ENCODE measurements at regions not wholly inside any gene's neighbourhood (a gene's known extent, or its start where the extent isn't known, plus 50 kb on each side); places are given as distances from the start of the nearest gene placed in this dataset.

DNA sequence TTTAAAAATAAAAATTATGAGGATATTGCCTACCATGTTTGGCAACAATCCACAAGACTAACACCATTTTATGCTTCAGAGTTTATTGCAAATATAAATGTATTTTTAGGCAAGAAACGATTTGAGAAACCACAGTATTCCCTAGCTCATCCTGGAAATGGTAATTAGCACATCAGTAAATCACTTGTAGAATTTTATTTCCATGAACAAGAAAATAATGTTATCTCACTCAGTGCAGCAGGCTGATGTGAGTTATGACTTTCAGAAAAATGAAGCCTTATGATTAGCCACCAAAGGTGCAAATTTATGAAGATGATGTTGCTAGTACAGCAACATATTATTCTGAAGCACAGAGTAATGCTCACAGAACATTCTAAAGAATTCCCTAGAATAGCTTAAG lies 127.7 kb upstream of the GJE1 start:
- H3K27me3 ChIP-seq (ENCODE audit: control insufficient read depth, insufficient read depth, low read length): no peaks in the 10 kb centered on the region
- H3K9me3 ChIP-seq (ENCODE audit: control insufficient read depth, insufficient read depth, low read depth, low read length): peaks cover 8% of the 10 kb centered on the region; the same call in 1 of the 2 replicates
- H3K9ac ChIP-seq (ENCODE audit: low read length): no peak overlapping the region
- H3K4me3 ChIP-seq (ENCODE audit: low read depth, low read length): no peak overlapping the region
- H3K4me1 ChIP-seq (ENCODE audit: control insufficient read depth, insufficient read depth, low read length): peaks cover 1% of the 10 kb centered on the region; the same call in 1 of the 2 replicates
- H3K27ac ChIP-seq (ENCODE audit: low read depth, low read length): no peak overlapping the region
- H3K36me3 ChIP-seq (ENCODE audit: control insufficient read depth, insufficient read depth, low read length): no peaks in the 10 kb centered on the region

DNA sequence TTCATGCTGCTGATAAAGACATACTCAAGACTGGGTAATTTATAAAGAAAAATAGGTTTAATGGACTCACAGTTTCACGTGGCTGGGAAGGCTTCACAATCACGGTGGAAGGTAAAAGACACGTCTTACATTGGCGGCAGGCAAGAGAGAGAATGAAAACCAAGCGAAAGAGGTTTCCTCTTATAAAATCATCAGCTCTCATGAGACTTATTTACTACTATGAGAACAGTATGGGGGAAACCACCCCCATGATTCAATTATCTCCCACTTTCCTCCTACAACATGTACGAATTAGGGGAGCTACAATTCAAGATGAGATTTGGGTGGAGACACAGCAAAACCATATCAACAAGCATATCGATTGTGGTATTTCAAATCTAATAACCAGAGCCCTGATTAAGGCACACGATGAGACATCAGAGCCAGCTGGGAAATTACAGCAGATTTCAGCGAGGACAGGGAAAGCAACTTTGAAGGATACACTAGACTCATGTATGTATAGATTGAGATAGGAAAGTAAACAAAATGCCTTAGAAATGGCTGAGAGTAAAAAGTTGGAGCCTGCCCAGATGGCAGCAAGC lies 129.8 kb upstream of the GJE1 start:
- Histone ChIP-seq H3K27me3 (ENCODE audit: control insufficient read depth, insufficient read depth, low read length) (no peaks in the 10 kb centered on the region), H3K36me3 (ENCODE audit: control insufficient read depth, insufficient read depth, low read length) (no peaks in the 10 kb centered on the region), H3K4me3 (ENCODE audit: low read depth, low read length) (no peak overlapping the region), H3K4me1 (ENCODE audit: control insufficient read depth, insufficient read depth, low read length) (no peaks in the 10 kb centered on the region; the same call in 1 of the 2 replicates), H3K9ac (ENCODE audit: low read length) (no peak overlapping the region), H3K27ac (ENCODE audit: low read depth, low read length) (no peak overlapping the region), H3K9me3 (ENCODE audit: control insufficient read depth, insufficient read depth, low read depth, low read length) (peaks cover 15% of the 10 kb centered on the region; the same call in 1 of the 2 replicates)

DNA sequence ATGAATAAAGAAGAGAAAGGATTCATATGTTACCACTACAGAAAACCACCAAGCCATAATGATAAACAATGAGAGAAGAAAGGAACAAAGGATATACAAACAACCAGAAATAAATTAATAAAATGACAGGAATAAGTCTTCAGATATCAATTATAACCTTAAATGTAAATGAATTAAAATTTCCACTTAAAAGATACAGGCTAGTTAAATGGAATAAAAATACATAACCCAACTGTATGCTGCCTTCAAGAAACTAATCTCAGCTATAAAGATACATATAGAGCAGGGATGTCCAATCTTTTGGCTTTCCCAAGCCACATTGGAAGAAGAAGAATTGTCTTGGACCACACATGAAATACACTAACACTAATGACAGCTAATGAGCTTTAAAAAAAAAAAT lies 135.9 kb upstream of the GJE1 start:
- Histone ChIP-seq H3K9ac (ENCODE audit: low read length) (no peak overlapping the region), H3K36me3 (ENCODE audit: control insufficient read depth, insufficient read depth, low read length) (no peaks in the 10 kb centered on the region), H3K27ac (ENCODE audit: low read depth, low read length) (no peak overlapping the region), H3K27me3 (ENCODE audit: control insufficient read depth, insufficient read depth, low read length) (no peaks in the 10 kb centered on the region), H3K4me1 (ENCODE audit: control insufficient read depth, insufficient read depth, low read length) (no peaks in the 10 kb centered on the region), H3K9me3 (ENCODE audit: control insufficient read depth, insufficient read depth, low read depth, low read length) (peaks cover 41% of the 10 kb centered on the region), H3K4me3 (ENCODE audit: low read depth, low read length) (no peak overlapping the region)

DNA sequence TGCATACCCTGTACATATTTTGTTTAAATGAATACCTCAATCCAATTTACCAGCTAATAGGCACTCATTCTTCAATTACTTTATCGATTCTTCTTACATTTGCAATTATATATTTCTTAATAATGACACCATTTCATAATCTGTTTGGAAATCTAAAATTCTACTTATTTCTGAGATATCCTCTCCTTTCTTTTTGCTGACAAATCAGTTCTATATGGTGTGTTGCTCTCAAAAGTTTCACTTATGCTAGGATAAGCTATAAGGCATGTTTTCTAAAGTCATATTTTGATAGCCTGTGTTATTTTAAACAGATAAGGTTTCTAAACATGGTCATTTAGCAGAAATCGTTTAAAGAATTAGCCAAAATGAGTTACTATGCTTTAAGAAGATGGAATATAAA lies 140.6 kb upstream of the GJE1 start:
- Histone ChIP-seq H3K9me3 (ENCODE audit: control insufficient read depth, insufficient read depth, low read depth, low read length) (peaks cover 26% of the 10 kb centered on the region), H3K9ac (ENCODE audit: low read length) (no peak overlapping the region), H3K36me3 (ENCODE audit: control insufficient read depth, insufficient read depth, low read length) (no peaks in the 10 kb centered on the region), H3K27me3 (ENCODE audit: control insufficient read depth, insufficient read depth, low read length) (no peaks in the 10 kb centered on the region), H3K27ac (ENCODE audit: low read depth, low read length) (no peak overlapping the region), H3K4me3 (ENCODE audit: low read depth, low read length) (no peak overlapping the region), H3K4me1 (ENCODE audit: control insufficient read depth, insufficient read depth, low read length) (peaks cover 11% of the 10 kb centered on the region)

DNA sequence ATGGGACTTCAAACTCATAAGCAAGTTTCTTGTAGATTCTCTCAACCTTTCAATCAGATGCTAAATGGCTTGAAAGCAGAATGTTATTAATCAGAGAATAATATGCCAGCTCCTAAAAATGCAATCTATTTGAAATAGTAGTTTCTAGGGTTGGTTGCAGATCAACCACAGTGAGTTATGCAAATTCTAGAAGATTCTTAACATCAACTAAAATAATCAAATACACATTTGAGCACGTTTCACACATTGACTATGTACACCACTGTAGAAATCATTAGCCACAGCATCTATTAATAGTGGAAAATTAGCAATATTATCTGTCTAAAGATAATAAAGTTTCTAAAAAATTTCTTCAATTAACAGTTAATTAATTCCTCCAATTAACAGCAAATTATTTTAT lies 141.9 kb upstream of the GJE1 start:
- no peaks in the 10 kb centered on the region for H3K36me3 ChIP-seq (ENCODE audit: control insufficient read depth, insufficient read depth, low read length)
- no peak overlapping the region for H3K9ac ChIP-seq (ENCODE audit: low read length)
- peaks cover 21% of the 10 kb centered on the region for H3K9me3 ChIP-seq (ENCODE audit: control insufficient read depth, insufficient read depth, low read depth, low read length)
- peaks cover 14% of the 10 kb centered on the region for H3K4me1 ChIP-seq (ENCODE audit: control insufficient read depth, insufficient read depth, low read length)
- H3K27me3 ChIP-seq (ENCODE audit: control insufficient read depth, insufficient read depth, low read length): no peaks in the 10 kb centered on the region
- no peak overlapping the region for H3K27ac ChIP-seq (ENCODE audit: low read depth, low read length)
- no peak overlapping the region for H3K4me3 ChIP-seq (ENCODE audit: low read depth, low read length)

DNA sequence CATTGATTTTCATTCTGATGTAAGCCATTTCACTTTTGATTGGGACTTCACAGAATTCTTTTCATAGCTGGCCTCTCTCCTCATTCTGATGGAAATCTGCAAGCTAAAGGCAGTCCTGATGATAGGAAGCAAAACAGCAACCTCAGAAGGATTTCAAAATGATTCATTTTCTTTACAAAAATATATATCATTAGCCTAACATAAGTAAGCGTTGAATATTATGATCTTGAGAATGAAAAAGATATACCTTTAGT lies 143.1 kb upstream of the GJE1 start:
- peak overlapping the region; percentile 26; the same call in 1 of the 2 replicates for H3K4me3 ChIP-seq (ENCODE audit: low read depth, low read length)
- H3K27ac ChIP-seq (ENCODE audit: low read depth, low read length): 0 out of 2 replicates have a peak overlapping the region, but pooled peaks have one; percentile 7
- H3K36me3 ChIP-seq (ENCODE audit: control insufficient read depth, insufficient read depth, low read length): no peaks in the 10 kb centered on the region
- no peak overlapping the region for H3K9ac ChIP-seq (ENCODE audit: low read length)
- peaks cover 12% of the 10 kb centered on the region for H3K9me3 ChIP-seq (ENCODE audit: control insufficient read depth, insufficient read depth, low read depth, low read length)
- peaks cover 17% of the 10 kb centered on the region for H3K4me1 ChIP-seq (ENCODE audit: control insufficient read depth, insufficient read depth, low read length)
- H3K27me3 ChIP-seq (ENCODE audit: control insufficient read depth, insufficient read depth, low read length): no peaks in the 10 kb centered on the region

DNA sequence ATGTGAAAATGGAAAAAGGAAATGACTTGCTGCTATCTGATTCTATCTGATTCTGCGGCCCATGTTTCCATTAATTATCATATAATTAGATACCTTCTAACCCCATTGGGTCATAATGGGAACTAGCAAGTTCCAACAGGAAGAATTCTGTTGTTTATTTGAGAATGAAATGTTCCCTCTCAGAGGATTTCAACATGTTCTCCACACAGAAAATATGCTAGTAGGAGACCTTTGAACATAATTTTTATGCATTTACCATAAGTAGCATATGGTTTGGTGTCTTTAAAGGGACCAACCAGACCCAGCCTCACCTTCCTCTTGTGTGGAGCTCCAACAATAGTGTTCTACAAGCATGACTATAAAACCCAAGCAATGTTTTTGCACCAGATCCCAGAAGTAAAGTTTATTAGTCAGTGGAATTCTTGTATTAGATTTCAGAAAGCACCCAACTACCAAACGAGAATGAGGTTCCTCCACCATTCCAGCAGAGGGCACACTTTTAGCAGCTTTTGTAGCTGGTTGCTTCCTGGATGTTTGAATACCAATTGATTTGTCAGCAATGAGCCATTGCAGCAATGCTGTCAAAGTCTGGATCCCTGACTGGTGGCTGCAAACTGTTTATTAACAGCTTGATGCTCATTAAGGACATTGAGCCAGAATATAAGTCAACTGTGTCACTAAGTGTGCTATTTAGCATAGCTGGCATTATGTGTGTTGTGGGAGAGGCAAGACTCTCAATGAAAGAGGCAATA lies 143.6 kb upstream of the GJE1 start:
- H3K27ac ChIP-seq (ENCODE audit: low read depth, low read length): 0 out of 2 replicates have a peak overlapping the region, but pooled peaks have one; percentile 7

DNA sequence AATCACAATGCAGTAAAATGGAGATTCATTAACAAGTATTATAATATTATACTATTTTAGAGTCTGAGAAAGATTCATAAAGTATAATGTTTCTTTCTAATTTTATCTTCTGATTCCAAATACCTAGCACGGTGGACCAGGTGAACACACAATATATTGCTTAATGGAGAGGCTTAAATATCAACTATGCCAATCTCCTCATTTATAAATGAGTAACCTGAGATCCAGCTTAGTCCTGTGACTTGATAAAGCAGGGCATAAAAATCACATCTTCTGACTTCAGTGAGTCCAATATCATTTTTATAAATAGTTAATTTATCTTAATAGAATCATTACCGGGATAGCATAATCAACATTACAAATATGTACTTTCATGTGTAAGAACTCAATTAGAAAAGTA lies 144.4 kb upstream of the GJE1 start:
- no peak overlapping the region for H3K27ac ChIP-seq (ENCODE audit: low read depth, low read length)
- H3K4me3 ChIP-seq (ENCODE audit: low read depth, low read length): no peak overlapping the region
- H3K9ac ChIP-seq (ENCODE audit: low read length): no peak overlapping the region
- no peaks in the 10 kb centered on the region for H3K36me3 ChIP-seq (ENCODE audit: control insufficient read depth, insufficient read depth, low read length)
- H3K27me3 ChIP-seq (ENCODE audit: control insufficient read depth, insufficient read depth, low read length): no peaks in the 10 kb centered on the region
- peaks cover 4% of the 10 kb centered on the region; the same call in 1 of the 2 replicates for H3K9me3 ChIP-seq (ENCODE audit: control insufficient read depth, insufficient read depth, low read depth, low read length)
- H3K4me1 ChIP-seq (ENCODE audit: control insufficient read depth, insufficient read depth, low read length): peaks cover 21% of the 10 kb centered on the region

More for the DNA sequence above, 143.6 kb upstream of the GJE1 start:
- H3K9me3 ChIP-seq (ENCODE audit: control insufficient read depth, insufficient read depth, low read depth, low read length): peaks cover 7% of the 10 kb centered on the region
- H3K4me3 ChIP-seq (ENCODE audit: low read depth, low read length): peak overlapping the region; percentile 26; the same call in 1 of the 2 replicates
- no peaks in the 10 kb centered on the region for H3K36me3 ChIP-seq (ENCODE audit: control insufficient read depth, insufficient read depth, low read length)
- no peaks in the 10 kb centered on the region for H3K27me3 ChIP-seq (ENCODE audit: control insufficient read depth, insufficient read depth, low read length)
- H3K4me1 ChIP-seq (ENCODE audit: control insufficient read depth, insufficient read depth, low read length): peaks cover 21% of the 10 kb centered on the region
- no peak overlapping the region for H3K9ac ChIP-seq (ENCODE audit: low read length)

DNA sequence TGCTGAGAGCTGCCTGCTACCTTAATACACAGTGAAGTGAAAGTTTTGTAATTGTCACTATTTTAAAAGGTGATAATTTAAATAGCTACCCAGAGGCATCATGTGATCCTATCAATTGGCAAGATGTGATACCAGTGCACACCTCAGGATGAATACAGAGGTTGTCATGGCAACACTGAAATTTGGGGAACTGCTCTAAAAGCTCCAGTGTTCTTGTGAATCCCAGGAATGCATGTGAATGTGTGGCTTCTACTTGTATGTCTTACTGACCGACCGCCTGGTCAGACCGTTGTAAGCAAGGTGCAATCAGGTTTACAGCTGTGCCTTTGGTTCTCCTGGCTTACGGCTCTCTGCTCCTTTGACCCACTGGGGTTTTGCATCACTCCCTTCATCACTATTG lies 146.3 kb upstream of the GJE1 start:
- Histone ChIP-seq H3K36me3 (ENCODE audit: control insufficient read depth, insufficient read depth, low read length) (no peaks in the 10 kb centered on the region), H3K9me3 (ENCODE audit: control insufficient read depth, insufficient read depth, low read depth, low read length) (no peaks in the 10 kb centered on the region), H3K9ac (ENCODE audit: low read length) (no peak overlapping the region), H3K27ac (ENCODE audit: low read depth, low read length) (no peak overlapping the region), H3K4me1 (ENCODE audit: control insufficient read depth, insufficient read depth, low read length) (peaks cover 21% of the 10 kb centered on the region), H3K4me3 (ENCODE audit: low read depth, low read length) (no peak overlapping the region), H3K27me3 (ENCODE audit: control insufficient read depth, insufficient read depth, low read length) (no peaks in the 10 kb centered on the region)

DNA sequence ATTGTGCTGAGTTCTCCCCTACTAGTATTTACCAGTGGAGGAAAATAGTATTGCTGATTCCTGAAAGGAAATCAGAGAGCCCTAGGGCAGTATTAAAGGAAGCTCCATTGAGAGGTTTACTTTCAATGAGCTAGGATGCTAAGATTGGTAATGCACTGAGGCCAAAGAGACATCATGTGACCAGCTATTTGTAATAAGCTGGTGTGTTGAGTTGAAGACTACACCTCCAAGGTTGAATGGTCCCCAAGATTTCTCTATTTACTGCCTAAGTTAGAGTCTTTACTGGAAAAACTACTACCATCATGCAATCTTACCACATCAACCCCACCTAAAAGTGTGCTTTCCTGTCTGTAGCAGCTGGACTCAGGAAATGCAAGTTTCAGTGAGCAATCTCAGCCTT lies 151.5 kb upstream of the GJE1 start:
- Histone ChIP-seq H3K4me1 (ENCODE audit: control insufficient read depth, insufficient read depth, low read length) (peaks cover 7% of the 10 kb centered on the region; the same call in 1 of the 2 replicates), H3K9me3 (ENCODE audit: control insufficient read depth, insufficient read depth, low read depth, low read length) (no peaks in the 10 kb centered on the region), H3K27me3 (ENCODE audit: control insufficient read depth, insufficient read depth, low read length) (no peaks in the 10 kb centered on the region), H3K4me3 (ENCODE audit: low read depth, low read length) (no peak overlapping the region), H3K9ac (ENCODE audit: low read length) (no peak overlapping the region), H3K36me3 (ENCODE audit: control insufficient read depth, insufficient read depth, low read length) (no peaks in the 10 kb centered on the region), H3K27ac (ENCODE audit: low read depth, low read length) (no peak overlapping the region)

DNA sequence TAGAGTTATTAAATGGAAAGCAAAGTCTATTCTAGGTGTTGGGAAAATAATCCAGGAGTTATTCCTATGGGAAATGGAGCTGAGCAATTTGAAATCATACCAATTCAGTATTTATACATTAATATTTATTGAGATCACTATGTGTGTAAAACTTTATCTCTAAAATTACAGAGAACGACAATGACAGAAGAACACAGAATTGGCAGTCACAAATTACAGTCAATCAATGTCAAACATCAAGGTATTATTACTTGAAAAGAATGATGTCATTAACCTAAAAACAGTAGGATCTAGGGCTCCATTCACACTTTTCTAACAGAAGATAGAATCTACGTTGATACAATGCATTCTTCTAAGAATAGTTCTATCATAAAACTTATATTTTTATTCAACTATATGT lies 154.9 kb upstream of the GJE1 start:
- Histone ChIP-seq H3K27ac (ENCODE audit: low read depth, low read length) (no peak overlapping the region), H3K27me3 (ENCODE audit: control insufficient read depth, insufficient read depth, low read length) (no peaks in the 10 kb centered on the region), H3K4me3 (ENCODE audit: low read depth, low read length) (no peak overlapping the region), H3K4me1 (ENCODE audit: control insufficient read depth, insufficient read depth, low read length) (no peaks in the 10 kb centered on the region), H3K36me3 (ENCODE audit: control insufficient read depth, insufficient read depth, low read length) (no peaks in the 10 kb centered on the region), H3K9ac (ENCODE audit: low read length) (no peak overlapping the region), H3K9me3 (ENCODE audit: control insufficient read depth, insufficient read depth, low read depth, low read length) (peaks cover 2% of the 10 kb centered on the region; the same call in 1 of the 2 replicates)
